Suprapubic skin (tissue), 4 donors: ENCODE measurements at regions not wholly inside any gene's neighbourhood (a gene's known extent, or its start where the extent isn't known, plus 50 kb on each side); places are given as distances from the start of the nearest gene placed in this dataset.

ENCODE experiments used
- EP300 ChIP-seq: sonication (generic); formaldehyde crosslinking; IDR thresholded peaks from one replicate; pipeline ENCODE4 v1.6.1; 2017; ENCODE audit warnings: antibody characterized with exemption
- POLR2A ChIP-seq, 2 donors: fragments of 450-650 bp; IDR thresholded peaks; one replicate each; pipeline ENCODE4 v1.6.1; 2017; ENCODE audit warnings: antibody characterized with exemption in 2 of 2, mild to moderate bottlenecking in 2 of 2, moderate library complexity in 2 of 2
- POLR2AphosphoS5 ChIP-seq, 3 donors: sonication (generic); formaldehyde crosslinking; IDR thresholded peaks; one replicate each; pipeline ENCODE4 v1.6.1; 2017; ENCODE audit warnings: antibody characterized with exemption in 3 of 3
- TF ChIP-seq, protein P1 (sequence below), 2 donors: fragments of 200-600 bp in 1 of 2; fragments of 450-650 bp in 1 of 2; sonication (generic) in 1 of 2; IDR thresholded peaks; one replicate each; pipeline ENCODE4 v1.5.1; 2016 to 2019; ENCODE audit warnings: antibody characterized with exemption in 2 of 2, mild to moderate bottlenecking in 1 of 2, moderate library complexity in 1 of 2

DNA sequence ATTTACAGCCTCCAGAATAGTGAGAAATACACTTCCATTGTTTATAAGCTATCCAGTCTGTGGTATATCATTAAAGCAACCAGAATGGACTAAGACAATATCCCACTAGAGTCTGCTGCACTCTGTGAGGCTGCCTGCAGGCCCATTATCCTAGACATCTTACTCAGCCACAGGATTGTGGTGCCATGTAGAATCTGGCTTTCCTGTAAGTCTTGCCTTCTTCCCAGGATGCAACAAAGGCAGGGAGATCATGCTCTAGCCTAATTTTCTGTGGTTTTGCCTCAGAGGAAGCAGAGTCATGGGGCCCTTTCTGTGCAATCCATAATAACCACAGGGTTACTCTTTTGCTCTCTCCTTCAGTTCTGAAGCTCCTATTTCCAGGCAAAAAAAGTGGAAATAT is 299.1 kb upstream of the DEPDC1 start:
- TF ChIP-seq, protein P1, sequence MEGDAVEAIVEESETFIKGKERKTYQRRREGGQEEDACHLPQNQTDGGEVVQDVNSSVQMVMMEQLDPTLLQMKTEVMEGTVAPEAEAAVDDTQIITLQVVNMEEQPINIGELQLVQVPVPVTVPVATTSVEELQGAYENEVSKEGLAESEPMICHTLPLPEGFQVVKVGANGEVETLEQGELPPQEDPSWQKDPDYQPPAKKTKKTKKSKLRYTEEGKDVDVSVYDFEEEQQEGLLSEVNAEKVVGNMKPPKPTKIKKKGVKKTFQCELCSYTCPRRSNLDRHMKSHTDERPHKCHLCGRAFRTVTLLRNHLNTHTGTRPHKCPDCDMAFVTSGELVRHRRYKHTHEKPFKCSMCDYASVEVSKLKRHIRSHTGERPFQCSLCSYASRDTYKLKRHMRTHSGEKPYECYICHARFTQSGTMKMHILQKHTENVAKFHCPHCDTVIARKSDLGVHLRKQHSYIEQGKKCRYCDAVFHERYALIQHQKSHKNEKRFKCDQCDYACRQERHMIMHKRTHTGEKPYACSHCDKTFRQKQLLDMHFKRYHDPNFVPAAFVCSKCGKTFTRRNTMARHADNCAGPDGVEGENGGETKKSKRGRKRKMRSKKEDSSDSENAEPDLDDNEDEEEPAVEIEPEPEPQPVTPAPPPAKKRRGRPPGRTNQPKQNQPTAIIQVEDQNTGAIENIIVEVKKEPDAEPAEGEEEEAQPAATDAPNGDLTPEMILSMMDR (IDR thresholded peaks at IDR 0.05): no peak
- TF ChIP-seq POLR2A (IDR thresholded peaks at IDR 0.05): no peak
- TF ChIP-seq EP300: no peak
- TF ChIP-seq POLR2AphosphoS5 (IDR thresholded peaks at IDR 0.05): no peak
